ENCODE measurements at regions not wholly inside any gene's neighbourhood (a gene's known extent, or its start where the extent isn't known, plus 50 kb on each side); places are given as distances from the start of the nearest gene placed in this dataset.

DNA sequence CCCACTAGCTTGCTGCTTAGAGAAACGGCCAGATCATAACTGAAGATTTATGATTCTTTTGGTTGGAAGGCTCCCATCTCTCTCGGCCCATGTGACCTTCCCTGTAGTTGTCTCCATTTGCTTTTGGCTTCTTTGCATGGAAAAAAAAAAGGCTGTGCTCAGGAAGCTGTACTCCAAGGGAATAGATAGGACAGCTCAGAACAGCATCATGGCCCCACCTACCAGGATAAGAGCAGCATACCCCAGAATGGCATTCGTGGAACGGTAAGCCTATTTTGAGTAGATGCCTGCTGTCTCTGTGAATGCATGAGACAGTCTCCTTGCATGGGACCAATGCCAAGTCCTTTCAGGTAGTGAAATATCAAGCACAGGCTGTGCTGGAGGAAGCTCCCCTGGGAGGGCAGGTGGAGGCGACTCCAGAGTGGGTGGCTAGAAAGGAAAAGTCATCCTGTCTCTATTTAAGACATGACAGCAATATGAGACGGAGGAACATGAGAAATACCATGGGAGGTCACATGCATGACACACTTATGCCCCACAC, 94.1 kb upstream of the AMOTL1 start:
- no peak for TF ChIP-seq EGR1 (IDR thresholded peaks at IDR 0.05; ENCODE audit: low read depth in 2 of 2)
- no peak for TF ChIP-seq RAD21 (IDR thresholded peaks at IDR 0.05)
- TF ChIP-seq RXRA (IDR thresholded peaks at IDR 0.05) = no peak
- TF ChIP-seq, protein P1, sequence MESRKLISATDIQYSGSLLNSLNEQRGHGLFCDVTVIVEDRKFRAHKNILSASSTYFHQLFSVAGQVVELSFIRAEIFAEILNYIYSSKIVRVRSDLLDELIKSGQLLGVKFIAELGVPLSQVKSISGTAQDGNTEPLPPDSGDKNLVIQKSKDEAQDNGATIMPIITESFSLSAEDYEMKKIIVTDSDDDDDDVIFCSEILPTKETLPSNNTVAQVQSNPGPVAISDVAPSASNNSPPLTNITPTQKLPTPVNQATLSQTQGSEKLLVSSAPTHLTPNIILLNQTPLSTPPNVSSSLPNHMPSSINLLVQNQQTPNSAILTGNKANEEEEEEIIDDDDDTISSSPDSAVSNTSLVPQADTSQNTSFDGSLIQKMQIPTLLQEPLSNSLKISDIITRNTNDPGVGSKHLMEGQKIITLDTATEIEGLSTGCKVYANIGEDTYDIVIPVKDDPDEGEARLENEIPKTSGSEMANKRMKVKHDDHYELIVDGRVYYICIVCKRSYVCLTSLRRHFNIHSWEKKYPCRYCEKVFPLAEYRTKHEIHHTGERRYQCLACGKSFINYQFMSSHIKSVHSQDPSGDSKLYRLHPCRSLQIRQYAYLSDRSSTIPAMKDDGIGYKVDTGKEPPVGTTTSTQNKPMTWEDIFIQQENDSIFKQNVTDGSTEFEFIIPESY (IDR thresholded peaks at IDR 0.05) = no peak
- TF ChIP-seq GABPA (IDR thresholded peaks at IDR 0.05 in 1 of 2, conservative IDR thresholded peaks at IDR 0.05 in 1 of 2) = no peak
- TF ChIP-seq FOXA2 (IDR thresholded peaks at IDR 0.05) = no peak
- no peak for TF ChIP-seq JUND (IDR thresholded peaks at IDR 0.05)
- no peak for TF ChIP-seq MAX (IDR thresholded peaks at IDR 0.05)
- no peak for TF ChIP-seq SP1 (IDR thresholded peaks at IDR 0.05)
- no peak for TF ChIP-seq REST (IDR thresholded peaks at IDR 0.05)
- TF ChIP-seq HNF4G (IDR thresholded peaks at IDR 0.05) = no peak
- no peak for TF ChIP-seq NR2F2 (IDR thresholded peaks at IDR 0.05)
- TF ChIP-seq ATF3 (IDR thresholded peaks at IDR 0.05) = no peak
- TF ChIP-seq, protein P2, sequence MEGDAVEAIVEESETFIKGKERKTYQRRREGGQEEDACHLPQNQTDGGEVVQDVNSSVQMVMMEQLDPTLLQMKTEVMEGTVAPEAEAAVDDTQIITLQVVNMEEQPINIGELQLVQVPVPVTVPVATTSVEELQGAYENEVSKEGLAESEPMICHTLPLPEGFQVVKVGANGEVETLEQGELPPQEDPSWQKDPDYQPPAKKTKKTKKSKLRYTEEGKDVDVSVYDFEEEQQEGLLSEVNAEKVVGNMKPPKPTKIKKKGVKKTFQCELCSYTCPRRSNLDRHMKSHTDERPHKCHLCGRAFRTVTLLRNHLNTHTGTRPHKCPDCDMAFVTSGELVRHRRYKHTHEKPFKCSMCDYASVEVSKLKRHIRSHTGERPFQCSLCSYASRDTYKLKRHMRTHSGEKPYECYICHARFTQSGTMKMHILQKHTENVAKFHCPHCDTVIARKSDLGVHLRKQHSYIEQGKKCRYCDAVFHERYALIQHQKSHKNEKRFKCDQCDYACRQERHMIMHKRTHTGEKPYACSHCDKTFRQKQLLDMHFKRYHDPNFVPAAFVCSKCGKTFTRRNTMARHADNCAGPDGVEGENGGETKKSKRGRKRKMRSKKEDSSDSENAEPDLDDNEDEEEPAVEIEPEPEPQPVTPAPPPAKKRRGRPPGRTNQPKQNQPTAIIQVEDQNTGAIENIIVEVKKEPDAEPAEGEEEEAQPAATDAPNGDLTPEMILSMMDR (IDR thresholded peaks at IDR 0.05; ENCODE audit: low read depth, low read length, missing input control) = no peak
- no peak for TF ChIP-seq HNF4A (conservative IDR thresholded peaks at IDR 0.05)
- TF ChIP-seq TAF1 (conservative IDR thresholded peaks at IDR 0.05) = no peak
- TF ChIP-seq FOXA1 (IDR thresholded peaks at IDR 0.05) = no peak
- H3K27ac ChIP-seq (ENCODE audit: low read depth in 1 of 2, low read length in 2 of 2) = no peak overlapping the region
- no peak for DNase-seq (ENCODE audit: low spot score)
- no peak overlapping the region for H3K9ac ChIP-seq (ENCODE audit: low read depth in 1 of 2, low read length in 2 of 2)
- H3K36me3 ChIP-seq (ENCODE audit: control insufficient read depth in 4 of 4, insufficient read depth in 3 of 4, low read depth in 1 of 4, low read length in 3 of 4) = no peaks in the 10 kb centered on the region
- H3K9me3 ChIP-seq (ENCODE audit: control insufficient read depth in 4 of 4, low read length in 3 of 4) = peaks cover 3 to 7% (median 5%) of the 10 kb centered on the region in 4 donors
- no peaks in the 10 kb centered on the region for H3K27me3 ChIP-seq (ENCODE audit: control insufficient read depth in 4 of 4, insufficient read depth in 4 of 4, low read length in 3 of 4)
- WGBS = 78% methylated on average over 6 of the region's 6 CpGs
- no peaks in the 10 kb centered on the region for H3K4me1 ChIP-seq (ENCODE audit: control insufficient read depth in 4 of 4, insufficient read depth in 4 of 4, low read length in 3 of 4)
- no peak overlapping the region for H3K4me3 ChIP-seq (ENCODE audit: low read depth in 1 of 3, low read length in 3 of 3)
